ENCODE measurements at regions not wholly inside any gene's neighbourhood (a gene's known extent, or its start where the extent isn't known, plus 50 kb on each side); places are given as distances from the start of the nearest gene placed in this dataset.

- TF ChIP-seq ZNF639 (CRISPR knock-in tag; conservative IDR thresholded peaks at IDR 0.05 in 1 of 2, IDR thresholded peaks at IDR 0.05 in 1 of 2) (peak in 1 of 2 experiments; percentile 57; a peak in 1 of 4 replicates), MTA3 (IDR thresholded peaks at IDR 0.05; ENCODE audit: borderline replicate concordance) (peak; percentile 24; the same call in 1 of the 2 replicates), NR0B1 (IDR thresholded peaks at IDR 0.05; ENCODE audit: partially characterized antibody) (no peak), NFE2L1 (tag; IDR thresholded peaks at IDR 0.05; ENCODE audit: borderline replicate concordance, low read depth) (peak; percentile 69), PBX2 (CRISPR knock-in tag; IDR thresholded peaks at IDR 0.05; ENCODE audit: low read depth) (no peak), PBX2 (tag; conservative IDR thresholded peaks at IDR 0.05; ENCODE audit: low read depth) (peak; percentile 86), HSF4 (CRISPR knock-in tag; IDR thresholded peaks at IDR 0.05; ENCODE audit: borderline replicate concordance) (no peak), NFYB (IDR thresholded peaks at IDR 0.05; ENCODE audit: extremely low read depth, insufficient read length) (no peak)
- TF ChIP-seq, protein P1, sequence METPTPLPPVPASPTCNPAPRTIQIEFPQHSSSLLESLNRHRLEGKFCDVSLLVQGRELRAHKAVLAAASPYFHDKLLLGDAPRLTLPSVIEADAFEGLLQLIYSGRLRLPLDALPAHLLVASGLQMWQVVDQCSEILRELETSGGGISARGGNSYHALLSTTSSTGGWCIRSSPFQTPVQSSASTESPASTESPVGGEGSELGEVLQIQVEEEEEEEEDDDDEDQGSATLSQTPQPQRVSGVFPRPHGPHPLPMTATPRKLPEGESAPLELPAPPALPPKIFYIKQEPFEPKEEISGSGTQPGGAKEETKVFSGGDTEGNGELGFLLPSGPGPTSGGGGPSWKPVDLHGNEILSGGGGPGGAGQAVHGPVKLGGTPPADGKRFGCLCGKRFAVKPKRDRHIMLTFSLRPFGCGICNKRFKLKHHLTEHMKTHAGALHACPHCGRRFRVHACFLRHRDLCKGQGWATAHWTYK (CRISPR knock-in tag; IDR thresholded peaks at IDR 0.05) = peak; percentile 70; the same call in 1 of the 2 replicates
- TF ChIP-seq, protein P2, sequence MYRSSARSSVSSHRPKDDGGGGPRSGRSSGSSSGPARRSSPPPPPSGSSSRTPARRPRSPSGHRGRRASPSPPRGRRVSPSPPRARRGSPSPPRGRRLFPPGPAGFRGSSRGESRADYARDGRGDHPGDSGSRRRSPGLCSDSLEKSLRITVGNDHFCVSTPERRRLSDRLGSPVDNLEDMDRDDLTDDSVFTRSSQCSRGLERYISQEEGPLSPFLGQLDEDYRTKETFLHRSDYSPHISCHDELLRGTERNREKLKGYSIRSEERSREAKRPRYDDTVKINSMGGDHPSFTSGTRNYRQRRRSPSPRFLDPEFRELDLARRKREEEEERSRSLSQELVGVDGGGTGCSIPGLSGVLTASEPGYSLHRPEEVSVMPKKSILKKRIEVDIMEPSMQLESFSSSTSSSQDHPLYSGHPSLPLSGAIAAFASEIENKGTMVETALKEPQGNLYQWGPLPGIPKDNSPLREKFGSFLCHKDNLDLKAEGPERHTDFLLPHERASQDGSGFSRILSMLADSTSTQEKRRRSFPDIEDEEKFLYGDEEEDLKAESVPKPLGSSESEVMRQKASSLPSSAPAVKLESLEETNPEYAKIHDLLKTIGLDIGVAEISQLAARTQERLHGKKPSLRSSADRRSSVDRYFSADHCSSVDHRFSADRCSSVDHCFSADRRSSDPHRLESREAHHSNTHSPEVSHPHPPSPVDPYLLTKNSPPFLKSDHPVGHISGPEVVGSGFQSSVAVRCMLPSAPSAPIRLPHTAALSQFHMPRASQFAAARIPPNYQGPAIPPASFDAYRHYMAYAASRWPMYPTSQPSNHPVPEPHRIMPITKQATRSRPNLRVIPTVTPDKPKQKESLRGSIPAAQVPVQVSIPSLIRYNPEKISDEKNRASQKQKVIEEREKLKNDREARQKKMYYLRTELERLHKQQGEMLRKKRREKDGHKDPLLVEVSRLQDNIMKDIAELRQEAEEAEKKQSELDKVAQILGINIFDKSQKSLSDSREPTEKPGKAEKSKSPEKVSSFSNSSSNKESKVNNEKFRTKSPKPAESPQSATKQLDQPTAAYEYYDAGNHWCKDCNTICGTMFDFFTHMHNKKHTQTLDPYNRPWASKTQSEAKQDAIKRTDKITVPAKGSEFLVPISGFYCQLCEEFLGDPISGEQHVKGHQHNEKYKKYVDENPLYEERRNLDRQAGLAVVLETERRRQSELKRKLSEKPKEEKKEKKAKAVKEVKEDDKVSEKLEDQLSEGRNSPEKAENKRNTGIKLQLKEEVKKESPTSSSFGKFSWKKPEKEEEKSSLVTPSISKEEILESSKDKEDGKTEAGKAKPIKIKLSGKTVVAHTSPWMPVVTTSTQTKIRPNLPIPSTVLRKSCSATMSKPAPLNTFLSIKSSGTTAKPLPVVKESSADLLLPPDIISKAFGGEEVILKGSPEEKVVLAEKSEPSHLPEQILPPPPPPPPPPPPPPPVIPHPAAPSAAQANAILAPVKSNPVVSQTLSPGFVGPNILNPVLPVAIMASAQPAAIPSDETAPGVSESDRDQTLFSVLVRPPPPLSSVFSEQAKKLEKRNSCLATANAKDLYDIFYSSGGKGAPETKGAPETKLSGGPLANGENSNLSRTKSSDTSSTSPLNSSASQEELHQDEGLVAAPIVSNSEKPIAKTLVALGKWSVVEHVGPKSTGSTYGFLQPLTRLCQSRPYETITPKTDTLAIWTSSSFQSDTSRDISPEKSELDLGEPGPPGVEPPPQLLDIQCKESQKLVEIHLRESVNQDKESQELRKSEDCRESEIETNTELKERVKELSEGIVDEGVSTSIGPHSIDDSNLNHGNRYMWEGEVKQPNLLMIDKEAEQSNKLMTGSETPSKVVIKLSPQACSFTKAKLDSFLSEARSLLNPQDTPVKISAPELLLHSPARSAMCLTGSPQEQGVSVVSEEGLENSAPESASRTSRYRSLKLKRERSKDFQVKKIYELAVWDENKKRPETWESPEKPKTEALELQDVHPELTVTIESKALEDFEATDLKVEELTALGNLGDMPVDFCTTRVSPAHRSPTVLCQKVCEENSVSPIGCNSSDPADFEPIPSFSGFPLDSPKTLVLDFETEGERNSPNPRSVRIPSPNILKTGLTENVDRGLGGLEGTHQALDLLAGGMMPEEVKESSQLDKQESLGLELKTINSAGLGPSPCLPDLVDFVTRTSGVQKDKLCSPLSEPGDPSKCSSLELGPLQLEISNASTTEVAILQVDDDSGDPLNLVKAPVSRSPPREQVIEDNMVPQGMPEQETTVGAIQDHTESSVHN (IDR thresholded peaks at IDR 0.05; ENCODE audit: borderline replicate concordance in 1 of 2, low read depth in 1 of 2) = peak in 1 of 2 experiments; percentile 64; a peak in 1 of 4 replicates
Measured at GRCh38 chr17:77875881-77876509, 82.5 kb upstream of the TNRC6C start (continued).
